ENCODE measurements at regions not wholly inside any gene's neighbourhood (a gene's known extent, or its start where the extent isn't known, plus 50 kb on each side); places are given as distances from the start of the nearest gene placed in this dataset.
A peak's percentile ranks its signal among the peaks of the same experiment; 100 is the strongest.

- Mint-ChIP-seq H3K4me1 (ENCODE audit: low read depth in 2 of 2) (no peaks in the 10 kb centered on the region), H3K4me3 (no peak overlapping the region), H3K27ac (no peak overlapping the region), H3K9me3 (peaks cover 2 to 6% of the 10 kb centered on the region in 2 donors), H3K27me3 (no peaks in the 10 kb centered on the region), H3K36me3 (ENCODE audit: insufficient read depth) (no peaks in the 10 kb centered on the region)
- ATAC-seq (replicated peaks) (no peak), DNase-seq (no peak)
These were observed 509.1 kb upstream of the PCDH15 start for GRCh38 chr10:55310143-55310542.

- Mint-ChIP-seq H3K4me1 (ENCODE audit: low read depth in 2 of 2) (no peaks in the 10 kb centered on the region), H3K27ac (no peak overlapping the region), H3K4me3 (no peak overlapping the region), H3K27me3 (no peaks in the 10 kb centered on the region), H3K9me3 (peaks cover 6% of the 10 kb centered on the region in 2 donors), H3K36me3 (ENCODE audit: insufficient read depth) (no peaks in the 10 kb centered on the region)
- ATAC-seq (replicated peaks) (no peak), DNase-seq (no peak)
These were observed 504.3 kb upstream of the PCDH15 start for GRCh38 chr10:55305285-55305684.

GRCh38 chr10:55287346-55287745, 486.3 kb upstream of the PCDH15 start:
- DNase-seq (no peak), ATAC-seq (replicated peaks) (no peak)
- no peak overlapping the region for H3K4me3 Mint-ChIP-seq
- H3K4me1 Mint-ChIP-seq (ENCODE audit: low read depth in 2 of 2): no peaks in the 10 kb centered on the region
- H3K27me3 Mint-ChIP-seq: no peaks in the 10 kb centered on the region
- peaks cover 0 to 10% of the 10 kb centered on the region in 2 donors for H3K9me3 Mint-ChIP-seq
- H3K36me3 Mint-ChIP-seq (ENCODE audit: insufficient read depth): no peaks in the 10 kb centered on the region
- no peak overlapping the region for H3K27ac Mint-ChIP-seq

- no peak overlapping the region for H3K27ac Mint-ChIP-seq
- ATAC-seq (replicated peaks): no peak
- no peak for DNase-seq
- H3K27me3 Mint-ChIP-seq: no peaks in the 10 kb centered on the region
- H3K4me1 Mint-ChIP-seq (ENCODE audit: low read depth in 2 of 2): no peaks in the 10 kb centered on the region
- H3K36me3 Mint-ChIP-seq (ENCODE audit: insufficient read depth): peaks cover 2% of the 10 kb centered on the region
- H3K4me3 Mint-ChIP-seq: no peak overlapping the region
- H3K9me3 Mint-ChIP-seq: peaks cover 4 to 11% of the 10 kb centered on the region in 2 donors
These were observed 482.0 kb upstream of the PCDH15 start for GRCh38 chr10:55283031-55283430.

- Mint-ChIP-seq H3K4me1 (ENCODE audit: low read depth in 2 of 2) (no peaks in the 10 kb centered on the region), H3K27ac (no peak overlapping the region), H3K36me3 (ENCODE audit: insufficient read depth) (peaks cover 2% of the 10 kb centered on the region), H3K4me3 (no peak overlapping the region), H3K27me3 (no peaks in the 10 kb centered on the region), H3K9me3 (peaks cover 3 to 11% of the 10 kb centered on the region in 2 donors)
- ATAC-seq (replicated peaks): no peak
- DNase-seq: no peak
These were observed 479.7 kb upstream of the PCDH15 start for GRCh38 chr10:55280696-55281095.

- no peak for DNase-seq
- H3K27me3 Mint-ChIP-seq: no peaks in the 10 kb centered on the region
- no peak for ATAC-seq (replicated peaks)
- peaks cover 2% of the 10 kb centered on the region for H3K36me3 Mint-ChIP-seq (ENCODE audit: insufficient read depth)
- peaks cover 7 to 20% of the 10 kb centered on the region in 2 donors for H3K9me3 Mint-ChIP-seq
- H3K27ac Mint-ChIP-seq: no peak overlapping the region
- no peak overlapping the region for H3K4me3 Mint-ChIP-seq
- no peaks in the 10 kb centered on the region for H3K4me1 Mint-ChIP-seq (ENCODE audit: low read depth in 2 of 2)
These were observed 476.5 kb upstream of the PCDH15 start for GRCh38 chr10:55277549-55277948.

- no peaks in the 10 kb centered on the region for H3K36me3 Mint-ChIP-seq (ENCODE audit: insufficient read depth)
- H3K27me3 Mint-ChIP-seq: no peaks in the 10 kb centered on the region
- ATAC-seq (replicated peaks) (no peak), DNase-seq (no peak)
- peaks cover 8 to 9% of the 10 kb centered on the region in 2 donors for H3K9me3 Mint-ChIP-seq
- no peak overlapping the region for H3K4me3 Mint-ChIP-seq
- H3K27ac Mint-ChIP-seq: no peak overlapping the region
- H3K4me1 Mint-ChIP-seq (ENCODE audit: low read depth in 2 of 2): no peaks in the 10 kb centered on the region
These were observed 473.3 kb upstream of the PCDH15 start for GRCh38 chr10:55274367-55274766.

- Mint-ChIP-seq H3K27ac (no peak overlapping the region), H3K9me3 (peaks cover 8 to 9% of the 10 kb centered on the region in 2 donors), H3K36me3 (ENCODE audit: insufficient read depth) (no peaks in the 10 kb centered on the region), H3K4me3 (no peak overlapping the region), H3K27me3 (no peaks in the 10 kb centered on the region), H3K4me1 (ENCODE audit: low read depth in 2 of 2) (no peaks in the 10 kb centered on the region)
- no peak for DNase-seq
- ATAC-seq (replicated peaks): no peak
These were observed 472.9 kb upstream of the PCDH15 start for GRCh38 chr10:55273946-55274345.

- peaks cover 8 to 9% of the 10 kb centered on the region in 2 donors for H3K9me3 Mint-ChIP-seq
- ATAC-seq (replicated peaks): no peak
These were observed 471.9 kb upstream of the PCDH15 start for GRCh38 chr10:55272886-55273285.

GRCh38 chr10:55266797-55267196, 465.8 kb upstream of the PCDH15 start:
- peaks cover 0 to 1% of the 10 kb centered on the region in 2 donors for H3K9me3 Mint-ChIP-seq
- no peak for ATAC-seq (replicated peaks)
- DNase-seq: no peak
- H3K27ac Mint-ChIP-seq: no peak overlapping the region
- H3K4me3 Mint-ChIP-seq: no peak overlapping the region
- no peaks in the 10 kb centered on the region for H3K36me3 Mint-ChIP-seq (ENCODE audit: insufficient read depth)
- H3K4me1 Mint-ChIP-seq (ENCODE audit: low read depth in 2 of 2): no peaks in the 10 kb centered on the region
- H3K27me3 Mint-ChIP-seq: no peaks in the 10 kb centered on the region

More at GRCh38 chr10:55272886-55273285, 471.9 kb upstream of the PCDH15 start:
- DNase-seq: no peak
- Mint-ChIP-seq H3K36me3 (ENCODE audit: insufficient read depth) (no peaks in the 10 kb centered on the region), H3K4me1 (ENCODE audit: low read depth in 2 of 2) (no peaks in the 10 kb centered on the region), H3K4me3 (no peak overlapping the region), H3K27ac (no peak overlapping the region), H3K27me3 (no peaks in the 10 kb centered on the region)

- Mint-ChIP-seq H3K27me3 (no peaks in the 10 kb centered on the region), H3K9me3 (peaks cover 0 to 7% of the 10 kb centered on the region in 2 donors), H3K27ac (no peak overlapping the region), H3K4me3 (no peak overlapping the region), H3K36me3 (ENCODE audit: insufficient read depth) (no peaks in the 10 kb centered on the region), H3K4me1 (ENCODE audit: low read depth in 2 of 2) (no peaks in the 10 kb centered on the region)
- DNase-seq (no peak), ATAC-seq (replicated peaks) (no peak)
These were observed 462.3 kb upstream of the PCDH15 start for GRCh38 chr10:55263327-55263726.

GRCh38 chr10:55242544-55242943, 441.5 kb upstream of the PCDH15 start:
- H3K9me3 Mint-ChIP-seq: peaks cover 1 to 9% of the 10 kb centered on the region in 2 donors
- no peak overlapping the region for H3K4me3 Mint-ChIP-seq
- H3K36me3 Mint-ChIP-seq (ENCODE audit: insufficient read depth): no peaks in the 10 kb centered on the region
- H3K4me1 Mint-ChIP-seq (ENCODE audit: low read depth in 2 of 2): no peaks in the 10 kb centered on the region
- ATAC-seq (replicated peaks): no peak
- no peak overlapping the region for H3K27ac Mint-ChIP-seq
- no peaks in the 10 kb centered on the region for H3K27me3 Mint-ChIP-seq
- DNase-seq: no peak

- ATAC-seq (replicated peaks) (no peak), DNase-seq (no peak)
- Mint-ChIP-seq H3K4me1 (ENCODE audit: low read depth in 2 of 2) (no peaks in the 10 kb centered on the region), H3K27me3 (no peaks in the 10 kb centered on the region), H3K27ac (no peak overlapping the region), H3K36me3 (ENCODE audit: insufficient read depth) (no peaks in the 10 kb centered on the region), H3K9me3 (peaks cover 0 to 2% of the 10 kb centered on the region in 2 donors), H3K4me3 (no peak overlapping the region)
These were observed 436.4 kb upstream of the PCDH15 start for GRCh38 chr10:55237462-55237861.

- Mint-ChIP-seq H3K9me3 (peaks cover 0 to 3% of the 10 kb centered on the region in 2 donors), H3K27me3 (no peaks in the 10 kb centered on the region), H3K4me3 (peak overlapping the region; percentile 13 to 38), H3K36me3 (ENCODE audit: insufficient read depth) (no peaks in the 10 kb centered on the region), H3K27ac (no peak overlapping the region), H3K4me1 (ENCODE audit: low read depth in 2 of 2) (no peaks in the 10 kb centered on the region)
- DNase-seq (no peak), ATAC-seq (replicated peaks) (peak; percentile 70)
These were observed 432.5 kb upstream of the PCDH15 start for GRCh38 chr10:55233505-55233904.

- Mint-ChIP-seq H3K9me3 (peaks cover 0 to 3% of the 10 kb centered on the region in 2 donors), H3K27ac (no peak overlapping the region), H3K27me3 (no peaks in the 10 kb centered on the region), H3K36me3 (ENCODE audit: insufficient read depth) (no peaks in the 10 kb centered on the region), H3K4me3 (peak overlapping the region; percentile 13 to 38), H3K4me1 (ENCODE audit: low read depth in 2 of 2) (no peaks in the 10 kb centered on the region)
- no peak for DNase-seq
- ATAC-seq (replicated peaks): no peak
These were observed 432.1 kb upstream of the PCDH15 start for GRCh38 chr10:55233090-55233489.

All from effector memory CD8-positive, alpha-beta T cell (primary cell).